ENCODE measurements at regions not wholly inside any gene's neighbourhood (a gene's known extent, or its start where the extent isn't known, plus 50 kb on each side); places are given as distances from the start of the nearest gene placed in this dataset.
"Not testable (repeated sequence)": the region's sequence is repeated elsewhere in the genome, so short reads cannot be mapped to it uniquely, and the experiment has no call there.

DNA sequence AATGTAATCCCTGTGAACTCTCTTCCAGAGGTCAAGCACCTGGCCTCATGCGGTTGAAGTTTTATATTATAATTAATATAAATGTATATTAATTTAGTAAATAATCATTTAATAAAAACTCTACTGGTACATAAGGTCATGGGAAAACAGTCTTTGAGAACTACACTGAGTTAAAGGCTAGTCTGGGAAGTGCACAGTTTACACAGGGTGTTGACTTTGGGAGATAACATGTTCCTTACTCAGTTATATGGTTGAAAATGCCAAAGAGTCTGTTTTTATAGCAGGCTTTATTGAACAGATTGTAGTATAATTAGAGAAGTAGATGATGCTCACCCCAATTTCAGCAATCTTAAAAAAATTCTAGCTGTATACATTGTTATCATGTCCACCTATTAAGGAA lies 735.9 kb downstream of the GATA3 start:
- no peak for DNase-seq (ENCODE audit: low spot score)

DNA sequence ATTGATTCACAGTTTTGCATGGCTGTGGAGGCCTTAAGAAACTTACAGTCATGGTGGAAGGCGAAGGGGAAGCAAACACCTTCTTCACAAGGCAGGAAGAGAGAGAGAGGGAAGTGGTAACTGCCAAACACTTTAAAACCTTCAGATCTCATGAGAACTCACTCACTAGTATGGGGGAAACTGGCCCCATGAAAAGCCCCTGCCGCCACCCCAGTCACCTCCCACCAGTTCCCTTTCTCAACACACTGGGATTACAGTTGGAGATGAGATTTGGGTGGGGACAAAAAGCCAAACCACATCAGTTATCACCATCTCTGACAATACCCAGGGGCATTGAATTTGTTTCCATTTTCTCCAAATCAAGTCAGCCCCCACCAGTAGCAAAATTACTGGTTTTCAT lies 740.4 kb downstream of the GATA3 start:
- no peak for DNase-seq (ENCODE audit: low spot score)

DNA sequence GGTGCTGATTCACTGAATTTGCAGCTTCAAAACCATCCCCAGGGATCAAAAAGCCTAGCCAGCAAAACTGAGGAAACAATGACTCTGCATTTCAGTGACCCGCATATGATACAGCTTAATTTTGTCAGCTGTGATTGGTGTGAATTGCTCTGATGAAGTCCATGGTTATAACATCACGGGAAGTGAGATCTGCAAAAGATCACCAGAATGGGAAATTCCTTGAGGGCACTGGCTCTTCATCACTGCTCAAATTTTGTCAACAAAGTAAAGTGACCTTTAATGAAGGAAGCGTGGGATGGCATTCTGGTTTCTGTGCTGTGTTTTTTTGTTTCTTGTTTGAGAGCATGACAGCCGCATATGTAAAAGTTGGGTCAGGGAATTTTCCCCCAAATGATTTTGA lies 745.9 kb downstream of the GATA3 start:
- DNase-seq (ENCODE audit: low spot score), result no peak

DNA sequence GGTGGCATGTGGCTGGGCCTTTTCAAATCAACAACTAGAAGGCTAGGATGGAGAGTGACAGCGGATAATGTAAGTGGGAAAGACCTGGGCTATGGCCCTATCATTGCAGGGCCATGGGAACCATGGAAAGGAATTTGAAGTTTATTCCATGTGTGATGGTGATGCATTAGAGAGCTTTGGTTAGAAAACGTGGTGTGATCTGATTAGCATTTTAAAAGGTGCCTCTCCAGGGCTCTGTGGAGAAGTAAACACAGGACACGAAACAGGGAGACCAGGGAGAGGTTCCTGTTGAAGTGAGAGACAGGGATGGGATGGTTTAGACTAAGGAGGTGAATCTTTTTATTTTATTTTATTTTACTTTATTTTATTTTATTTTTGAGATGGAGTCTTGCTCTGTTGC lies 749.5 kb downstream of the GATA3 start:
- no peak for DNase-seq (ENCODE audit: low spot score)

DNA sequence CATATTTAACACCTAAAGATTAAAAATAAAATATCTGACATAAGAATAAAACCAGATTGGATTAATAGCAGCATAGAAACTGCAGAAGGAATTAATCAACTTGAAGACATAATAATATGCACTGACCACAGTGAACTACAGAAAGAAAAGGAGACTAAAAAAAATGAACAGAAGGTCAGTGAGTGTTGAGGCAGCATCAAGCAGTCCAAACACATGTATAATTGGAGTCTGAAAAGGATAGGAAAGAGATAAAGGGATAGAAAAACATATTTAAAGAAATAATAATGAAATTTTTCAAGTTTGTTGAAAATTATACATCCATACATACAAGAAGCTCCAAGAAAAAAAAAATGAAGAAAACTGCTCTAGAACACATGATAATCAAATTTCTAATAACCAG lies 756.2 kb downstream of the GATA3 start:
- no peak for DNase-seq (ENCODE audit: low spot score)

DNA sequence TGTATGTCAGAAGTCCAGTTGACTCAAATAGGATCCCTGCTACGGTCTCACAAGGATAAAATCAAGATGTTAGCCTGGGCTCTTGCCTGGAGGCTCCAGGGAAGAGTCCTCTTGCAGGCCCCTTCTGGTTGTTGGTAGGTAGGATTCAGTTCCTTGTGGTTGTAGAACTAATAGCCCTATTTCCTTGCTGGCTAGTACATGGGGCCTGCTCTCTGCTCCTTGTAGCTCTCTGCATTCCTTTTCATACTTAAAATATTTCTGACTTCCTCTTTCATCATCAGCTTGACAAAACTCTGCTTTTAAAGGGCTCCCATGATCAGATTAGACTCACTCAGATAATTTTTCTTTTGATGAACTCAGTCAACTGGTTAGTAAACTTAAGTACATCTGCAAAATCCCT lies 756.7 kb downstream of the GATA3 start:
- no peak for DNase-seq (ENCODE audit: low spot score)

DNA sequence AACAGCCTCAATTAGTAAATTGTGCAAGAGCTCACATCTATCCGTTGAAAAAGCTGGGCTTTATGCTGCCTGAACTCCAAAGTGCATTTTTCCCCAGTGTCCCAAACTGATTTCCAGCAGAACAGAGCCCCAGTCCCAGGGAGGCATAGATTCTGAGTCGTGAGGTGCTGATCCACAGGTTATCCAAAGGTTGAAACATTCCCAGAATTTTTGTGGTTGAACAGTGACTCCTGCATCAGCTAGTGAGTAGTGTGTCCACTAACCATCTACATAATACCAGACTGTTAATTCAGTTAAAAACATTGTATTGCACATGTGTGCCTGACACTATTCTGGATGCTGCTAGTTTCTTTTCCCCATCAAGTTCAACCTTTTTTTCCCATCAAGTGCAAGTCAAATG lies 761.5 kb downstream of the GATA3 start:
- DNase-seq (ENCODE audit: low spot score), result peak; percentile 11

DNA sequence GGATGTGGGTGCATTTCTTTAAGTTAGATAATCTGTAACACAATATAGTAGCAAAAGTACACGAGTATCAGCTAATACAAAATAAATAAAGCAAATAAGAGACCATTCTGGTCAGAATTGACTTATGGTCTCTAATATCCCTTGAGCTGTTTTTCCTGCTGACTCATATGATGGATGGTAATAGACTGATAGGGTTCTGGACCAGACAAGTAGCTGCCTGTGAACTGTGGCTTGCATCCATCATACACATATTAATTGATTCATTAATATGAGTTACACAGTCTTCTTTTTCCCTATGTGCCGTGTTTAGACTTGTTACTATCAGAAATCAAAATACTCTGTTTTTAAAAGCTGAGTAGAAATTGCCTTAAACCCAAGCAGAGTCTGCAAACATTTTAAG lies 762.8 kb downstream of the GATA3 start:
- no peak for DNase-seq (ENCODE audit: low spot score)

DNA sequence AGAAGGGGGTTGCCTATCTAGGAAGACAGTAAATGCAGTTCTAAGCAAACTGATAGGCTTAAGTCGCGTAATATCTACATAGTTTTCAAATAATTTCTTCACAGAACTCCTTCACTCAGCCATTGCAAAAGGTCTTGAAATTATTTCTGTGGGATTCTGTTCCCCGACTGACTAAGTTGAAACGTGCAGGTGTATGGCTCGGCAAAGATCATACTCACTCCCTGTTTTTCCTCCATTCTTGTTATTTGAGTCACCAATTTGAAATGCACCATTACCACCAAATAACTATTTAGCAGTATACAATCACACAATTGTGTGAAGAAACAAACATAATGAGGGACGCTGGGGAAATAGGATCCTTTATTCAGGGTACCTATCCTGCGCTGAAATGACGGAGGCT lies 771.1 kb downstream of the GATA3 start:
- peak; percentile 4 for DNase-seq (ENCODE audit: low spot score)

DNA sequence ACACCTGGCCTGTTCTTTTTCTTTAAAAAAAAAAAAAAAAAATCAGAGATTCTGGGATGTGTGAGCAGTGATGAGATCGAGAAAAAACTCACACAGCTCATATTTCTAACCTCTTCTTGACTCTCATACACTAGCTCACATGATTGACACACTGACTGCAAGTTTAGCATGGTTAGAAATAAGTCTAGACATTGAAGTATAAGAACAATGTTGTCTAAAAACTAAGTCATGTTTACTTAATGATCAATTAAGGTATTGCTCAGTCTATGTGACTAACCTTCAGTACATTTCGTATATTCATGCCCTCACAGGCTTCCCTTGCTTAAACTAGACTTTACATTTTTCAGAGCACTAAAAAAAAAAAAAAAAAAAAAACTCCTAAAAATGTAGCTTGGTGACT lies 775.1 kb downstream of the GATA3 start:
- DNase-seq (ENCODE audit: low spot score), result no peak

DNA sequence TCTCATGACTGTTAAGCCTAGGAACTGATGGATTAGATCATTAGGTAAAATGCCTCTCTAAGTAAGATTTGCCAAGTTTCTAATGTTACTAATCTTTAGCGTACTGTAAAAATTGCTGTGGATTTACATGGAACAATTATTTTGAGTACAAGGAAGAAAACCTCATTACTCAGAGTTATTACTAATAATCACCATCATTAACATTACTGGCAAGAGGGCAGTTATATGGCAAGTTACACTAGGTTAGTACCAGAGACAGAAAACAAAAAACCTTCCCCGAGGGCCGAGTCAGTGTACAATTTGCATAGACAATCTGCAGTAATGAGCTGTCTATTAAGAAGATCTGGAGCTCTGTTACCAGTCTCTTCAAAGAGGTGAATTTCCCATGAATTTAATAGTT lies 775.6 kb downstream of the GATA3 start:
- DNase-seq (ENCODE audit: low spot score), result no peak

DNA sequence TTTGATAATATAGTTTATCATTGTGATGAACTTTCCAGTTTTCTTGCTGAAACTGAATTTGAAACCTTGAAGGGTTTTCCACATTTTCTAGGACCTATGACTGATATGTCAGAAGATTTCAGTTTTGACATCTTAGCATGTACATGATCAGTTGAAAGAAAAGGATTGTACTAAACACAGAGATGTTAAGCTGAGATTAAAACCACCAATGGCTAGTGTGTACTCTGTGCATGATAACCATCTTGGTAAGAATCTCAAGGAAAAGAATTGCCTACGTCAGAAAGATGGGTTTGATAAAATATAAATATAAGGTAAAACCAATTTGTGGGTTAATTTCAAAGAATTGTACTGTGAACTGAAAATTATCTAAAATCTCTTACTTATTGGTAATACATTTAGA lies 776.4 kb downstream of the GATA3 start:
- DNase-seq (ENCODE audit: low spot score), result no peak

DNA sequence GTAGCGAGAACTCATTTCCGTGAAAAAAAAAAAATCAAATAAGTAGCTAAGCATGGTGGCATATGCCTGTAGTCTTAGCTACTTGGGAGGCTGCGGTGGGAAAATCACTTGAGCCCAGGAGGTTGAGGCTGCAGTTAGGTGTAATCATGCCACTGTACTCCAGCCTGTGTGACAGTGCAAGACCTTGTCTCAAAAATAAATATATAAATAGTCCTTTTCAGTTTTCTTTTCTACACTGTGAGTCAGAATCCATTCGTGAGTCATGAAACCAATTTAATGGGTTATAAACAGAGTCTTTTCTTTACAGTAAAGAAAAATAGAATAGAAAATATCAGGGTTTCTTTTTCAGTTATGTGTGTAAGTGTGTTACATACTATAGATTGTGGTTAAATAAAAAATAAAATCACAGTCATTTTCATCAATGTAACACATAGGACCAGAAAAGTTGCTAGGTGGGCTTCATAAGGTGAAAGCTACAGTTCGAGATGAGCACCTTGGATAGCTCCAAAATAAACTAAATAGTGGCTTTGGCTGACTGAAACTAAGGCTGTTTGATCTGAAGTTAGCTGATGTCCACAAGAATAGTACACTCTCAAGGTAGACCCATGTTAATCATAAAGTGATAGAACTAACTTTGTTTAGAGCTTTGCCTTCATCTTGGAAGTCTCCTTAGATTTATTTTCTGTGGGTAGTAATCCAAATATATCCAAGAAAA lies 781.1 kb downstream of the GATA3 start:
- DNase-seq (ENCODE audit: low spot score), result no peak

DNA sequence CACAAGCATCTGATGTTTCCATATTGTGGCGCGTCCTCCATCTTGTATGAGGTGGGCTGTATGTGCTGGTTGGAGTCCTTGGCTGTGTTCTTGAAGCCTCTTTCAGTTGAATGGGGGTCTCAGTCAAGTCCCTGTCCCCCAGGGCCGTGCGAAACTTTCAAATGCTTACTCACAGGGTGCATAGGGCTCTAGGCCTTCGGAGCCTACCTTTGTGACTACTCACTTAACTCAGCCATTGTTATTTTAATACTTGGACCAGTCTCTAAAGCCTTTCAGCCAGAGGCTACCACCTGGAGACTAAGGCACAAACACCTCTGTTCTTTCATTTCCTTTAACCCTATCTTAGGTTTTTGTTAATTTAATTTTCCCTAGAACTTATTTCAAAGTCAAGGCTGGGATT lies 785.9 kb downstream of the GATA3 start:
- no peak for DNase-seq (ENCODE audit: low spot score)

DNA sequence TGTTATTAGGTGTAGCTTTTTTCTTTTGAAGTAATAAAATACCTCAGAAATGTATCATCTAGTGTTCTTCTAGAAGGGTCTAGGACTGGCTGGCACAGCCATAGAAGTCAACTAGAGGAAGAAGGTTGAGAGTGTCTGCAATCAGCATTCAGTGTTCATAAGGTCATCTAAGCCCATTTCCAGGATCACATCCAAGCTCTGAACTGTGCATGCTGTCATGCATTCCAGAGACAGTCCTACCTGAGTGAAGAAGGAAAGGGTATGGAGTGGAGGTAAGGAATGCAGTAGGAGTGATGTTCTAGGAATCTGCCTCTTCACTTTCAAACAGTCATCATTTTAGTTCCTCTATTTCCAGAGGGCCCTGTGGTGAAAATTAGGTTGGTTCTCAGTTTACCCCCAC lies 789.7 kb downstream of the GATA3 start:
- no peak for DNase-seq (ENCODE audit: low spot score)

DNA sequence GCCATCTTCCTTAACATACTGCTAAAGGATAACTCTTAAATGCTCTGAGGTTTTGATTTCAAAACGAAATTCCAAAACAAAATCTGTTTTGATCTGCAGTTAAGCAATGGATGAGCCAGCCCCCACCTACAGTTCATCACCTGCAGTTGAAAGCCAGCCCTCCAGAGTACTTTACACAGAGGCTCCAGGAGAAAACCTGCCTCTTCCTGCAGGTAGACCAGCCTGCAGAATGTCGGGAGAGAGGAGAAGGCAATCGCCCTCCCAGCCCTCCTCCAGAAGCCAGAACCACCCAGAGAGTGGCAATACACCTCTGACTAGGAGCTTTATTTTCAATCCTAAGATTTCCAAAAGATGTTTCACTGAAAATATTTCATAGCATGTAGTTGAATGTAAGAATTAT lies 798.1 kb downstream of the GATA3 start:
- no peak for DNase-seq (ENCODE audit: low spot score)

DNA sequence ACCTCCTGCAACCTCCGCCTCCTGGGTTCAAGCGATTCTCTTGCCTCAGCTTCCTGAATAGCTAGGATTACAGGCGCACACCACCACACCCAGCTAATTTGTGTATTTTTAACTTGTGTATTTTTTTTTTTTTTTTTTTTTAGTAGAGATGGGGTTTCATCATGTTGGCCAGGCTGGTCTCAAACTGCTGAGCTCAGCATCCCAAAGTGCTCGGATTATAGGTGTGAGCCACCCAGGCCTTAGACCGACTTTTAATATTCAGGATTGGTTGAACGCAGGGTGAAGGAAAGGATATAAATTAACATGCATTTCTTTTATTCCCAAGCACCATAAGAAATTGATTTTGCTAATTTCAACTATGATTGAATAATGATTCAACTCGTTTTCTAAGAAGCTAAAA lies 798.6 kb downstream of the GATA3 start:
- DNase-seq (ENCODE audit: low spot score), result no peak

DNA sequence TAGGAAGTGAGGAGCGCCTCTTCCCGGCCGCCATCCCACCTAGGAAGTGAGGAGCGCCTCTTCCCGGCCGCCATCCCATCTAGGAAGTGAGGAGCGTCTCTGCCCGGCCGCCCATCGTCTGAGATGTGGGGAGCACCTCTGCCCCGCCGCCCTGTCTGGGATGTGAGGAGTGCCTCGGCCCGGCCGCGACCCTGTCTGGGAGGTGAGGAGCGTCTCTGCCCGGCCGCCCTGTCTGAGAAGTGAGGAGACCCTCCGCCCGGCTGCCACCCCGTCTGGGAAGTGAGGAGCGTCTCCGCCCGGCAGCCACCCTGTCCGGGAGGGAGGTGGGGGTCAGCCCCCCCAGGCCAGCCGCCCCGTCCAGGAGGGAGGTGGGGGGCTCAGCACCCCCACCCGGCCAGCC lies 814.4 kb downstream of the GATA3 start:
- DNase-seq (ENCODE audit: low spot score), result not testable (repeated sequence)

DNA sequence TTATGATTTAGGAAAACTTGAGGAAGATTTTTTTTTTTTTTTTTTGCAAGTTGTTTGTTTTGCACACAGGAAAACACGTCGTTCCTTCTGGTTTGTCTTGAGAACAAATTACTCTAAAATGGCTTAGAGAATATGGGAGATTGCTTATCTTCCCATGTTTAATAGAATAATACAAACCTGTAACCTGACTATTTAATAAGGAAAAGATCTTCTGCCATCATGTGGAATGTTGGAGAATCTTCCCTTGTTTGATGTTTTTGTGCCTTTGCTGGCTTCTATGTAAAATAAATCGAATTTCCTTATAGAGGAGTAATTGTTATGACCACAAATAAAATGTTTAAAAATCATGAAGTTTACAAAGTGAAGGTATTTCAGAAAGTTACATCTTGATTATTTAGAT lies 818.8 kb downstream of the GATA3 start:
- peak; percentile 22 for DNase-seq (ENCODE audit: low spot score)

DNA sequence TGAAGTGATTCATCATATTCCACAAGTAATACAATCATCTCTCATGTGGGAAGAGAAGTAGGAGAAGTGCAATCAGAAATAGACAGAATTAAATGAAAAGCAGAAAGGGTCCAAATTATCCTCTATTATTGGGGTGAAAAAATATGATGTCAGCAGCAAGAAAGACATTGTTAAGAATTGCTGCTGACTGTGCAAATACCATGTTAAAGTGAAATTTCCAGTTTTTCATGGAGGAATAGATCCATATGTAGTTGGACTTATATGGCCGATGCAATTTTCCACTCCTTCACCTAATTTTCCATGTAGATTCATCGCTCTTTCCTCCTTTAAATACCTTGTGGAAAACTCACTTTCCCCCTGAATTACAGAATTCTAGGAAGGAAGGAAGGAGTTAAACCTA lies 819.8 kb downstream of the GATA3 start:
- no peak for DNase-seq (ENCODE audit: low spot score)

DNA sequence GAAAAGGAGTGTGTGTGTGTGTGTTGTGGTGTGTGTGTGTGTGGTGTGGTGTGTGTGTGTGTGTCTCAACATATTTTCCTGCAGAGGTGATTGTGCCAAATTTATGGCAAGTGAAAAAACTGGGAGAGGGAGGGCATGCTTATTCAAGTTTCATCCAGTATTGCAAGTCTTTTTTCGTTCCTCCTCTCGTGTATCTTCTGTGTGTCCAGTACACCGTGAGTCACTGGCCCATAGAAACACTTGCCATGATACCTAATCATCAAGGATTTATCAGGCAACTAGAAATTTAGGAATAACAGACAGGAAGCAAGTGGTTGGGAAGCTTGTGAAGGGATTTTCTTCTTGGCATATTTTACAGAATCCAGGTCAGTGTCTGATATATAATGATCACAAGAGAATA lies 820.5 kb downstream of the GATA3 start:
- no peak for DNase-seq (ENCODE audit: low spot score)

DNA sequence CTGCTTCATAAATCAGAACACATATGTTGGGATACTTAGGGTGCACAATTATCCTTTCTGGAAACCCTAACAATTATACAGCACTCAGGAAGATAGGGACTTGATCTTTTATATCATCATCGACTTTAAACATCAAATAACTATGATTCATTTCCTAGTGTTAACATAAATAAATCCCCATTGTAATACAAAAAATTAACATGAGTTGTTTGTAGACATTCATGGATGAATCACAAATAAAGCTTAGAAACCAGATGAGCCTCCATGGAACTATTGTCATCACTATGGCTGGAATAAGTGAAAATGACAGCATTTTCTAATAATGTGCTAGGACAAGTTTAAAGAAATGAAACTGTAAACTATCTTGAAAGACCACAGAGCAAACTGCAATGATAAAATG lies 821.7 kb downstream of the GATA3 start:
- no peak for DNase-seq (ENCODE audit: low spot score)

DNA sequence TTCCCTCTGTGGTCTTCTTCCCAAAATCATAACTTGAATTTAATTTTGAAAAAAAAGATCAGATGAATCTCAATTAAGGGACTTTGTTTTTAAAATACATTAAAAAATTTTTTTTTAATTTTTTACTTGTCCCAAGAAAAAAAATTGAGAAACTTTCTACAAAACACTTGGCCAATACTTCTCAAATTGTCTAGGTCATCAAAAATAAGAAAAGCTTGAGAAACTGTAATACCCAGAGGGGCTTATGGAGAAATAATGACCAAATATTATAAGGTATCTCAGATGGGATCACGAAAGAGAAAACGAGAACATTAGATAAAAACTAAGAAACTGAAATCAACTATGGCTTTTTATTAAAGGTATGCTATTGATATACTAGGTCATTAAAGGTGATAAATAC lies 835.0 kb downstream of the GATA3 start:
- no peak for DNase-seq (ENCODE audit: low spot score)

DNA sequence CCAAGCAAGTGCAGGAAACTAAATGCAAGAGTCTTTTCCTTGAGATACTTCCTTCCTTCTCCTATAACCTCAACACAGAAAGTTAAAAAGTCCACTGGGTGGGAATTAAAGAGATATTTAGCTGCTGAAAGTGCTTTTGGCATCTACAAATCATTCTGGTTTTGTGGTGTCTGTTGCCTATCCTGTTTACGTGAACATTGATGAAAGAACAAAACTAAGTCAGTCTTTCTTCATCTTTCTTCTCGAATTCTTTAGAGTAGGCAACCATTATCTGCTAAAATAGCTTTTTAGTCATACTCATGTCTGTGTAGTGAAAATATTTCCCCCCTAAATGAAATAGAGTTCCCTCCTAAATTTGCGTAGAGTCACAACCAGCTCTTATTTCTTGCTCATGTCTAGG lies 838.6 kb downstream of the GATA3 start:
- DNase-seq (ENCODE audit: low spot score), result no peak

DNA sequence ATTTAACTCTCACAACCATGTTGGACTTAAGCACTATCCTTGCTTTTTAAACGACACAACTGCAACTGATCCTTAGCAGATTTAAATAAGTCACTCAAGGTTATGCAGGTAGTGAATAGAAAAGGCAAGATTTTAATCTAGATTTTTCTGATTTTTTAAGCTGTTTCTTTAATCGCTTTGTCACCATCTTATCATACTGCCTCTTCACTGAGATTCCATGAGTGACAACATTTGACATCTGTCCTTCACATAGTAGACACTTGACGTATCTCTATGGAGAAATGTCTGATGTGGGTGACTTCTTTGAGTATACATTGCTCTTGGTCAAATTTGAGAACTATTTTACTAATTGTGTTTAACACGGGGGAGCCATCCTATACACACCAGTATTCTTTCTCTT lies 839.7 kb downstream of the GATA3 start:
- DNase-seq (ENCODE audit: low spot score), result no peak

Measured in SW480 (cell line).